GM10266 (cell line): ENCODE measurements at regions not wholly inside any gene's neighbourhood (a gene's known extent, or its start where the extent isn't known, plus 50 kb on each side); places are given as distances from the start of the nearest gene placed in this dataset.
"Not testable (repeated sequence)": the region's sequence is repeated elsewhere in the genome, so short reads cannot be mapped to it uniquely, and the experiment has no call there.

Experiments
- DNase-seq: peaks from one replicate; pipeline ENCODE4 v3.0.0; 2012; ENCODE audit errors: extremely low spot score
- TF ChIP-seq, protein P1 (sequence below): IDR thresholded peaks from 2 replicates; pipeline ENCODE4 v1.5.1; 2012; ENCODE audit warnings: mild to moderate bottlenecking, low read depth; ENCODE audit not compliant: control insufficient read depth, insufficient read depth; ENCODE audit errors: missing control alignments

GRCh38 chr12:59357811-59358210 lies 238.0 kb upstream of the SLC16A7 start:
- DNase-seq = no peak
- TF ChIP-seq, protein P1, sequence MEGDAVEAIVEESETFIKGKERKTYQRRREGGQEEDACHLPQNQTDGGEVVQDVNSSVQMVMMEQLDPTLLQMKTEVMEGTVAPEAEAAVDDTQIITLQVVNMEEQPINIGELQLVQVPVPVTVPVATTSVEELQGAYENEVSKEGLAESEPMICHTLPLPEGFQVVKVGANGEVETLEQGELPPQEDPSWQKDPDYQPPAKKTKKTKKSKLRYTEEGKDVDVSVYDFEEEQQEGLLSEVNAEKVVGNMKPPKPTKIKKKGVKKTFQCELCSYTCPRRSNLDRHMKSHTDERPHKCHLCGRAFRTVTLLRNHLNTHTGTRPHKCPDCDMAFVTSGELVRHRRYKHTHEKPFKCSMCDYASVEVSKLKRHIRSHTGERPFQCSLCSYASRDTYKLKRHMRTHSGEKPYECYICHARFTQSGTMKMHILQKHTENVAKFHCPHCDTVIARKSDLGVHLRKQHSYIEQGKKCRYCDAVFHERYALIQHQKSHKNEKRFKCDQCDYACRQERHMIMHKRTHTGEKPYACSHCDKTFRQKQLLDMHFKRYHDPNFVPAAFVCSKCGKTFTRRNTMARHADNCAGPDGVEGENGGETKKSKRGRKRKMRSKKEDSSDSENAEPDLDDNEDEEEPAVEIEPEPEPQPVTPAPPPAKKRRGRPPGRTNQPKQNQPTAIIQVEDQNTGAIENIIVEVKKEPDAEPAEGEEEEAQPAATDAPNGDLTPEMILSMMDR = no peak

- DNase-seq = not testable (repeated sequence)
- TF ChIP-seq, protein P1 = peak; percentile 20
These were observed 249.6 kb upstream of the SLC16A7 start for GRCh38 chr12:59346248-59346647.

GRCh38 chr12:59345406-59345805 lies 250.4 kb upstream of the SLC16A7 start:
- no peak for DNase-seq
- TF ChIP-seq, protein P1 = no peak

GRCh38 chr12:59344224-59344623 lies 251.6 kb upstream of the SLC16A7 start:
- no peak for DNase-seq

DNA sequence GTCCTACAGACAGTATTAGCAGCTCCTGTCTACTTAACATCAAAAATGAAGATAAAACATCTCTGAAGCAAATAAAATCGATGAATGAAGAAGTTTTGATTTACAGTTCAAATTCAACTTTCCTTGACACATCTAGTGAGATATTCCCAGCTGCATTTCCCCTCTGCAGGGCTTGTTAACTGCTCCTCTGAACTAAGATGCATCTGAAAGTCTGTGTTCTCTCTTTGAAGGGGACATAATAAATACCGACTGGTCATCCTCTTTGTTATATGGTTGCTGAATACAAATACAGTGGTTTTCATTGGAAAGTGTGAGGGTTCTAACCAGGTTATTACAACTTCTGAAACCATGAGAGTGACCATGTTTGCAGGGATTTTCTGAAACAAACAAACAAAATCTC lies 266.4 kb upstream of the SLC16A7 start:
- DNase-seq = no peak

More at GRCh38 chr12:59344224-59344623, 251.6 kb upstream of the SLC16A7 start:
- TF ChIP-seq, protein P1 = no peak

GRCh38 chr12:59328395-59329075 lies 267.3 kb upstream of the SLC16A7 start:
- not testable (repeated sequence) for DNase-seq

More for the DNA sequence above, 266.4 kb upstream of the SLC16A7 start:
- TF ChIP-seq, protein P1 = no peak

GRCh38 chr12:59326457-59326856 lies 269.4 kb upstream of the SLC16A7 start:
- DNase-seq = not testable (repeated sequence)

GRCh38 chr12:59322473-59322872 lies 273.4 kb upstream of the SLC16A7 start:
- no peak for DNase-seq
- TF ChIP-seq, protein P1 = no peak
